D721Med (cell line): ENCODE measurements at regions not wholly inside any gene's neighbourhood (a gene's known extent, or its start where the extent isn't known, plus 50 kb on each side); places are given as distances from the start of the nearest gene placed in this dataset.
"Not testable (repeated sequence)": the region's sequence is repeated elsewhere in the genome, so short reads cannot be mapped to it uniquely, and the experiment has no call there.

Experiments used
- DNase-seq: peaks from one replicate; pipeline ENCODE4 v3.0.0; 2011; ENCODE audit warnings: low spot score; ENCODE audit not compliant: insufficient read length
- FAIRE-seq: peaks from 2 replicates; lab custom pipeline; 2011; peaks lifted over from hg19 to GRCh38; lab: Jason Lieb, UNC
- TF ChIP-seq, protein P1 (sequence below): IDR thresholded peaks from 2 replicates; pipeline ENCODE4 v1.5.1; 2012; ENCODE audit warnings: mild to moderate bottlenecking, control low read depth; ENCODE audit not compliant: insufficient read depth; ENCODE audit errors: missing control alignments

DNA sequence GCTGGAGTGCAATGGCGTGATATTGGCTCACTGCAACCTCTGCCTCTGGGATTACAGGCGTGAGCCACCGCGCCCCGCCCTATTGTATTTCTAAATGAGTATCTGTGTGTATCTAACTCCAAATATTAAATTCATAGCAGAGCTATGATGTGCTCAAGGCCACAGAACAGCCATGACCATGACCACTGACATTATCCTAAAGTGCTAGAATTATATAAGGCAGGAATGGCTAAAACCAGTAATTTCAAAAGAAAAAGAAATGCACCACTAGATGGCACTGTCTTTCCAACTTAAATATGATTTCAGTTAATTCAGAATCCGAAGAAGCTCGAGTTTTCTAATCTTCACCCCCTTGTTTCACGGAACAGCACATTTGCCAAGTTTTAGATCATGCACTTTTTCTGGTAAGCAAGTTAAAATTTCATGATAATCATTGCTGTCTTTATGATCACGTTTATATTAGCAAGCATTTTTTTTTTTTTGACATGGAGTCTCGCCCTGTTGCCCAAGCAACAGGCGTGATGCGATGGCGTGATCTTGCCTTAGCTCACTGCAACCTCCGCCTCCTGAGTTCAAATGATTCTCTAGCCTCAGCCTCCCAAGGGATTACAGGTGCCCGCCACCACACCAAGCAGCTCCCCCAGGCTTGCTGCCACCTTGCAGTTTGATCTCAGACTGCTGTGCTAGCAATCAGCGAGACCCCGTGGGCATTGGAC lies 65.3 kb downstream of the OR13A1 start:
- FAIRE-seq = peak; percentile 60
- TF ChIP-seq, protein P1, sequence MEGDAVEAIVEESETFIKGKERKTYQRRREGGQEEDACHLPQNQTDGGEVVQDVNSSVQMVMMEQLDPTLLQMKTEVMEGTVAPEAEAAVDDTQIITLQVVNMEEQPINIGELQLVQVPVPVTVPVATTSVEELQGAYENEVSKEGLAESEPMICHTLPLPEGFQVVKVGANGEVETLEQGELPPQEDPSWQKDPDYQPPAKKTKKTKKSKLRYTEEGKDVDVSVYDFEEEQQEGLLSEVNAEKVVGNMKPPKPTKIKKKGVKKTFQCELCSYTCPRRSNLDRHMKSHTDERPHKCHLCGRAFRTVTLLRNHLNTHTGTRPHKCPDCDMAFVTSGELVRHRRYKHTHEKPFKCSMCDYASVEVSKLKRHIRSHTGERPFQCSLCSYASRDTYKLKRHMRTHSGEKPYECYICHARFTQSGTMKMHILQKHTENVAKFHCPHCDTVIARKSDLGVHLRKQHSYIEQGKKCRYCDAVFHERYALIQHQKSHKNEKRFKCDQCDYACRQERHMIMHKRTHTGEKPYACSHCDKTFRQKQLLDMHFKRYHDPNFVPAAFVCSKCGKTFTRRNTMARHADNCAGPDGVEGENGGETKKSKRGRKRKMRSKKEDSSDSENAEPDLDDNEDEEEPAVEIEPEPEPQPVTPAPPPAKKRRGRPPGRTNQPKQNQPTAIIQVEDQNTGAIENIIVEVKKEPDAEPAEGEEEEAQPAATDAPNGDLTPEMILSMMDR = peak; percentile 64

DNA sequence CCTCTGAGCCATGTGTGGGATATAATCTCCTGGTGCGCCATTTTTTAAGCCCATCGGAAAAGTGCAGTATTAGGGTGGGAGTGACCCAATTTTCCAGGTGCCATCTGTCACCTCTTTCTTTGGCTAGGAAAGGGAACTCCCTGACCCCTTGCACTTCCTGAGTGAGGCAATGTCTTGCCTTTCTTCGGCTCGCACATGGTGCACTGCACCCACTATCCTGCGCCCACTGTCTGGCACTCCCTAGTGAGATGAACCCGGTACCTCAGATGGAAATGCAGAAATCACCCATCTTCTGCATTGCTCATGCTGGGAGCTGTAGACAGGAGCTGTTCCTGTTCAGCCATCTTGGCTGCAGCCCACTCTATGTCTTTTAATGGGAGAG lies 64.7 kb downstream of the OR13A1 start:
- not testable (repeated sequence) for FAIRE-seq, DNase-seq

More for the DNA sequence above, 65.3 kb downstream of the OR13A1 start:
- DNase-seq = no peak
